ENCODE measurements at regions not wholly inside any gene's neighbourhood (a gene's known extent, or its start where the extent isn't known, plus 50 kb on each side); places are given as distances from the start of the nearest gene placed in this dataset.

- Histone ChIP-seq H3F3A (replicated peaks; ENCODE audit: insufficient read depth) (no peaks in the 10 kb centered on the region), H3K4me3 (ENCODE audit: low read depth in 2 of 2, low read length in 1 of 2) (no peak overlapping the region), H2AFZ (ENCODE audit: low read depth) (no peak overlapping the region), H3K9me2 (no peaks in the 10 kb centered on the region), H4K20me1 (ENCODE audit: insufficient read depth) (no peaks in the 10 kb centered on the region), H3K9ac (no peak overlapping the region), H3K4me2 (no peak overlapping the region), H3K79me2 (ENCODE audit: insufficient read depth) (no peaks in the 10 kb centered on the region), H3K36me3 (replicated peaks in 1 of 2; ENCODE audit: control insufficient read depth in 1 of 2, insufficient read depth in 2 of 2, low read length in 1 of 2) (no peaks in the 10 kb centered on the region), H3K27ac (ENCODE audit: low read depth in 2 of 2, low read length in 1 of 2) (no peak overlapping the region), H3K4me1 (ENCODE audit: control insufficient read depth in 1 of 2, insufficient read depth in 2 of 2, low read depth in 1 of 2, low read length in 1 of 2) (no peaks in the 10 kb centered on the region), H3K9me3 (no peaks in the 10 kb centered on the region), H3K27me3 (ENCODE audit: insufficient read depth) (peaks cover 21% of the 10 kb centered on the region)
- POLR2A ChIA-PET, result no interaction called here
- no peak for DNase-seq
- no peak for TF ChIP-seq POLR2AphosphoS5 (IDR thresholded peaks at IDR 0.05; ENCODE audit: low read depth, low read length)
- WGBS (ENCODE audit: low lambda C conversion rate), result 5% methylated on average over 12 of the region's 16 CpGs
- CTCF ChIA-PET, result no interaction called here
Measured at GRCh38 chr6:1055015-1055921, 256.6 kb upstream of the FOXQ1 start.

- Histone ChIP-seq H3K36me3 (replicated peaks in 1 of 2; ENCODE audit: control insufficient read depth in 1 of 2, insufficient read depth in 2 of 2, low read length in 1 of 2) (no peaks in the 10 kb centered on the region), H4K20me1 (ENCODE audit: insufficient read depth) (no peaks in the 10 kb centered on the region), H3K9ac (no peak overlapping the region), H3K9me3 (no peaks in the 10 kb centered on the region), H3K27ac (ENCODE audit: low read depth in 2 of 2, low read length in 1 of 2) (no peak overlapping the region), H2AFZ (ENCODE audit: low read depth) (no peak overlapping the region), H3K27me3 (ENCODE audit: insufficient read depth) (peaks cover 15% of the 10 kb centered on the region), H3K4me1 (ENCODE audit: control insufficient read depth in 1 of 2, insufficient read depth in 2 of 2, low read depth in 1 of 2, low read length in 1 of 2) (no peaks in the 10 kb centered on the region), H3K4me2 (no peak overlapping the region), H3F3A (replicated peaks; ENCODE audit: insufficient read depth) (no peaks in the 10 kb centered on the region), H3K79me2 (ENCODE audit: insufficient read depth) (no peaks in the 10 kb centered on the region), H3K4me3 (ENCODE audit: low read depth in 2 of 2, low read length in 1 of 2) (no peak overlapping the region), H3K9me2 (no peaks in the 10 kb centered on the region)
- WGBS (ENCODE audit: low lambda C conversion rate), result 20% methylated on average over 3 of the region's 3 CpGs
- TF ChIP-seq PBX3 (IDR thresholded peaks at IDR 0.05) (no peak), TCF12 (IDR thresholded peaks at IDR 0.05) (no peak)
- no peak for DNase-seq
- POLR2A ChIA-PET, result no interaction called here
- CTCF ChIA-PET, result no interaction called here
Measured at GRCh38 chr6:1054653-1055014, 257.3 kb upstream of the FOXQ1 start.

DNA sequence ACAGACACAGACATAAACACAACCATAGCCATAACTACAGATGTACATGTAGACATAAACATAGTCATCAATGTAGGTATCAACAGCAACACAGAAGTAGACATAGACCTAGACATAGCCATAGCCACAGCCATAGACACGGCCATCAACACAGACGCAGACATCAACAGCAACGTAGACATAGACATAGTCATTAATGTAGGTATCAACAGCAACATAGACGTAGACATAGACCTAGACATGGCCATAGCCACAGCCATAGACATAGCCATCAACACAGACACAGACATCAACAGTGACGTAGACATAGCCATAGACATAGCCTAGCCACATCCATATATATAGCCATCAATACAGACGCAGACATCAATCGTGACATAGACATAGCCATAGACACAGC, 258.3 kb upstream of the FOXQ1 start:
- H2AFZ ChIP-seq (ENCODE audit: low read depth), result no peak overlapping the region
- no peaks in the 10 kb centered on the region for H3K9me3 ChIP-seq
- H4K20me1 ChIP-seq (ENCODE audit: insufficient read depth), result no peaks in the 10 kb centered on the region
- DNase-seq, result no peak
- CTCF ChIA-PET, result no interaction called here
- peaks cover 12% of the 10 kb centered on the region; the same call in 1 of the 2 replicates for H3K27me3 ChIP-seq (ENCODE audit: insufficient read depth)
- no peak overlapping the region for H3K4me2 ChIP-seq
- H3K27ac ChIP-seq (ENCODE audit: low read depth in 2 of 2, low read length in 1 of 2), result no peak overlapping the region
- no peaks in the 10 kb centered on the region for H3K79me2 ChIP-seq (ENCODE audit: insufficient read depth)
- no peaks in the 10 kb centered on the region for H3F3A ChIP-seq (replicated peaks; ENCODE audit: insufficient read depth)
- 9% methylated on average over 7 of the region's 7 CpGs for WGBS (ENCODE audit: low lambda C conversion rate)
- no peak overlapping the region for H3K4me3 ChIP-seq (ENCODE audit: low read depth in 2 of 2, low read length in 1 of 2)
- H3K4me1 ChIP-seq (ENCODE audit: control insufficient read depth in 1 of 2, insufficient read depth in 2 of 2, low read depth in 1 of 2, low read length in 1 of 2), result no peaks in the 10 kb centered on the region
- no peaks in the 10 kb centered on the region for H3K36me3 ChIP-seq (replicated peaks in 1 of 2; ENCODE audit: control insufficient read depth in 1 of 2, insufficient read depth in 2 of 2, low read length in 1 of 2)
- no peaks in the 10 kb centered on the region for H3K9me2 ChIP-seq
- POLR2A ChIA-PET, result no interaction called here
- no peak overlapping the region for H3K9ac ChIP-seq
- no peak for TF ChIP-seq NFIC (IDR thresholded peaks at IDR 0.05; ENCODE audit: borderline replicate concordance)
- TF ChIP-seq FOSL2 (IDR thresholded peaks at IDR 0.05; ENCODE audit: borderline replicate concordance, low read depth), result no peak
- TF ChIP-seq SIN3A (IDR thresholded peaks at IDR 0.05; ENCODE audit: borderline replicate concordance, low read depth, low read length), result no peak
- TF ChIP-seq SMC3 (IDR thresholded peaks at IDR 0.05; ENCODE audit: low read depth, low read length), result no peak
- TF ChIP-seq JUND (IDR thresholded peaks at IDR 0.05), result no peak
- no peak for TF ChIP-seq ELF1 (IDR thresholded peaks at IDR 0.05)
- TF ChIP-seq PBX3 (IDR thresholded peaks at IDR 0.05), result no peak
- TF ChIP-seq, protein P1, sequence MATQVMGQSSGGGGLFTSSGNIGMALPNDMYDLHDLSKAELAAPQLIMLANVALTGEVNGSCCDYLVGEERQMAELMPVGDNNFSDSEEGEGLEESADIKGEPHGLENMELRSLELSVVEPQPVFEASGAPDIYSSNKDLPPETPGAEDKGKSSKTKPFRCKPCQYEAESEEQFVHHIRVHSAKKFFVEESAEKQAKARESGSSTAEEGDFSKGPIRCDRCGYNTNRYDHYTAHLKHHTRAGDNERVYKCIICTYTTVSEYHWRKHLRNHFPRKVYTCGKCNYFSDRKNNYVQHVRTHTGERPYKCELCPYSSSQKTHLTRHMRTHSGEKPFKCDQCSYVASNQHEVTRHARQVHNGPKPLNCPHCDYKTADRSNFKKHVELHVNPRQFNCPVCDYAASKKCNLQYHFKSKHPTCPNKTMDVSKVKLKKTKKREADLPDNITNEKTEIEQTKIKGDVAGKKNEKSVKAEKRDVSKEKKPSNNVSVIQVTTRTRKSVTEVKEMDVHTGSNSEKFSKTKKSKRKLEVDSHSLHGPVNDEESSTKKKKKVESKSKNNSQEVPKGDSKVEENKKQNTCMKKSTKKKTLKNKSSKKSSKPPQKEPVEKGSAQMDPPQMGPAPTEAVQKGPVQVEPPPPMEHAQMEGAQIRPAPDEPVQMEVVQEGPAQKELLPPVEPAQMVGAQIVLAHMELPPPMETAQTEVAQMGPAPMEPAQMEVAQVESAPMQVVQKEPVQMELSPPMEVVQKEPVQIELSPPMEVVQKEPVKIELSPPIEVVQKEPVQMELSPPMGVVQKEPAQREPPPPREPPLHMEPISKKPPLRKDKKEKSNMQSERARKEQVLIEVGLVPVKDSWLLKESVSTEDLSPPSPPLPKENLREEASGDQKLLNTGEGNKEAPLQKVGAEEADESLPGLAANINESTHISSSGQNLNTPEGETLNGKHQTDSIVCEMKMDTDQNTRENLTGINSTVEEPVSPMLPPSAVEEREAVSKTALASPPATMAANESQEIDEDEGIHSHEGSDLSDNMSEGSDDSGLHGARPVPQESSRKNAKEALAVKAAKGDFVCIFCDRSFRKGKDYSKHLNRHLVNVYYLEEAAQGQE (IDR thresholded peaks at IDR 0.05; ENCODE audit: low read depth, low read length), result no peak
- TF ChIP-seq, protein P2, sequence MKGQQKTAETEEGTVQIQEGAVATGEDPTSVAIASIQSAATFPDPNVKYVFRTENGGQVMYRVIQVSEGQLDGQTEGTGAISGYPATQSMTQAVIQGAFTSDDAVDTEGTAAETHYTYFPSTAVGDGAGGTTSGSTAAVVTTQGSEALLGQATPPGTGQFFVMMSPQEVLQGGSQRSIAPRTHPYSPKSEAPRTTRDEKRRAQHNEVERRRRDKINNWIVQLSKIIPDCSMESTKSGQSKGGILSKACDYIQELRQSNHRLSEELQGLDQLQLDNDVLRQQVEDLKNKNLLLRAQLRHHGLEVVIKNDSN (IDR thresholded peaks at IDR 0.05; ENCODE audit: borderline replicate concordance, low read depth), result no peak
- TF ChIP-seq RAD21 (IDR thresholded peaks at IDR 0.05; ENCODE audit: low read length), result no peak
- TF ChIP-seq TCF12 (IDR thresholded peaks at IDR 0.05), result no peak
- no peak for TF ChIP-seq GATA2 (CRISPR knock-in tag; IDR thresholded peaks at IDR 0.05)
- TF ChIP-seq YY1 (IDR thresholded peaks at IDR 0.05; ENCODE audit: low read depth), result no peak

Data from SK-N-SH (cell line).